Adrenal gland (tissue), 9 donors: ENCODE measurements at regions not wholly inside any gene's neighbourhood (a gene's known extent, or its start where the extent isn't known, plus 50 kb on each side); places are given as distances from the start of the nearest gene placed in this dataset.

Source experiments
- DNase-seq, 7 donors: peaks; one replicate each; pipeline ENCODE4 v3.0.0-alpha.2; 2019 to 2020
- H3K27ac ChIP-seq, 5 donors: fragments of 200-600 bp; sonication (generic) in 4 of 5; 1 replicate in 3 of 5; 2 replicates in 2 of 5; pipeline versions ENCODE4 v1.5.1 to v1.8.0; 2016 to 2020; ENCODE audit warnings: mild to moderate bottlenecking in 1 of 5
- H3K27me3 ChIP-seq: fragments of 200-600 bp; 2 replicates; pipeline ENCODE4 v1.8.0; 2021
- H3K36me3 ChIP-seq, 2 donors: fragments of 200-600 bp; replicated peaks in 1 of 2; 1 replicate in 1 of 2; 2 replicates in 1 of 2; pipeline versions ENCODE4 v1.5.1 to v1.8.0; 2018 to 2022
- H3K4me1 ChIP-seq, 2 donors: fragments of 200-600 bp; replicated peaks in 1 of 2; 1 replicate in 1 of 2; 2 replicates in 1 of 2; pipeline versions ENCODE4 v1.5.1 to v1.8.0; 2018 to 2021
- H3K4me3 ChIP-seq, 4 donors: fragments of 200-600 bp; sonication (generic) in 3 of 4; one replicate each; pipeline ENCODE4 v1.5.1; 2016 to 2018
- H3K9me3 ChIP-seq, 3 donors: fragments of 200-600 bp; sonication (generic) in 1 of 3; replicated peaks in 1 of 3; 1 replicate in 2 of 3; 2 replicates in 1 of 3; pipeline versions ENCODE4 v1.5.1 to v1.8.0; 2016 to 2021
- POLR2A ChIP-seq, 2 donors: fragments of 450-650 bp; IDR thresholded peaks; one replicate each; pipeline ENCODE4 v1.6.1; 2017; ENCODE audit warnings: antibody characterized with exemption in 2 of 2, mild to moderate bottlenecking in 2 of 2, moderate library complexity in 1 of 2
- WGBS, 4 donors: extraction: QIAGEN DNeasy Blood & Tissue Kit in 2 of 4; methylation state at CpG; one replicate each; pipeline versions ENCODE4 v1.1.5 to v1.1.7; 2013 to 2017; 5-methylcytosine and 5-hydroxymethylcytosine counted together
- intact Hi-C, 2 donors: fragments of 100-400 bp; cut with DNase I; formaldehyde crosslinking; loops; one replicate each; pipeline versions ENCODE4 v1.14.1 to v1.15.0; 2022 to 2023
- TF ChIP-seq, protein P1 (sequence below), 6 experiments: fragments of 450-650 bp in 4 of 6; fragments of 200-600 bp in 2 of 6; sonication (generic) in 1 of 6; IDR thresholded peaks; 1 replicate in 5 of 6; 2 replicates in 1 of 6; pipeline versions ENCODE4 v1.5.1 to v1.8.0; 2016 to 2021; ENCODE audit warnings: antibody characterized with exemption in 6 of 6, mild to moderate bottlenecking in 2 of 6, moderate library complexity in 1 of 6
- donor health status: healthy with polysubstance abuse.
- donor health status: Bipolar disorder and iron deficiency.
- donor health status: DM: yes; HTN: yes; CAD: no.
- donor health status: DM: no; HTN: no; CAD: no.
- donor health status: DM: no; HTN: no; CAD: no.

DNA sequence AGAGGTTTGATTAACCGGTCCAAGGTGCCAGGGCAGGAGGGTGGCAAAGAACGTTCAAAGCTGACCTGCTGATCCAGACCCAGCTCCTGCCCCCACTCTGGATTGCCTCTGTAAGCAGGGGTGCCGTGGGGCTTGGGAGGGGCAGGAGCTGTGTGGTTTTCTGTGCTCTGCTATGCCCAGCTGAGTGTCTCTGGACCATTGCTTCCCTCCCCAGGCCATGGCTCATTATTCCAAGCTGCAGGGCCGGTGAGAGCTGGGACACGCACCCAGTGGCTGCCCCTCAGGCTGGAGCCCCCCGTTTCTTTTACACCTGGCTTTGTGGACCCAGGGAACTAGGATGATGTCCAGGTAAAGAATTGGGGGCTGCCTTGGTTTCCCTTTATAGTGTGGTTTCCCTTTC, 238.4 kb upstream of the HS6ST1 start:
- Histone ChIP-seq H3K27ac (no peak overlapping the region), H3K9me3 (no peaks in the 10 kb centered on the region), H3K27me3 (no peaks in the 10 kb centered on the region), H3K4me1 (no peaks in the 10 kb centered on the region), H3K4me3 (no peak overlapping the region), H3K36me3 (no peaks in the 10 kb centered on the region)
- intact Hi-C loops, result no loop called here
- DNase-seq, result peak in 1 of 7 donors; percentile 29
- 74 to 87% (median 83%) methylated on average over 6 of the region's 6 CpGs for WGBS, 4 donors
- TF ChIP-seq POLR2A (IDR thresholded peaks at IDR 0.05), result no peak
- TF ChIP-seq, protein P1, sequence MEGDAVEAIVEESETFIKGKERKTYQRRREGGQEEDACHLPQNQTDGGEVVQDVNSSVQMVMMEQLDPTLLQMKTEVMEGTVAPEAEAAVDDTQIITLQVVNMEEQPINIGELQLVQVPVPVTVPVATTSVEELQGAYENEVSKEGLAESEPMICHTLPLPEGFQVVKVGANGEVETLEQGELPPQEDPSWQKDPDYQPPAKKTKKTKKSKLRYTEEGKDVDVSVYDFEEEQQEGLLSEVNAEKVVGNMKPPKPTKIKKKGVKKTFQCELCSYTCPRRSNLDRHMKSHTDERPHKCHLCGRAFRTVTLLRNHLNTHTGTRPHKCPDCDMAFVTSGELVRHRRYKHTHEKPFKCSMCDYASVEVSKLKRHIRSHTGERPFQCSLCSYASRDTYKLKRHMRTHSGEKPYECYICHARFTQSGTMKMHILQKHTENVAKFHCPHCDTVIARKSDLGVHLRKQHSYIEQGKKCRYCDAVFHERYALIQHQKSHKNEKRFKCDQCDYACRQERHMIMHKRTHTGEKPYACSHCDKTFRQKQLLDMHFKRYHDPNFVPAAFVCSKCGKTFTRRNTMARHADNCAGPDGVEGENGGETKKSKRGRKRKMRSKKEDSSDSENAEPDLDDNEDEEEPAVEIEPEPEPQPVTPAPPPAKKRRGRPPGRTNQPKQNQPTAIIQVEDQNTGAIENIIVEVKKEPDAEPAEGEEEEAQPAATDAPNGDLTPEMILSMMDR (IDR thresholded peaks at IDR 0.05), result no peak

DNA sequence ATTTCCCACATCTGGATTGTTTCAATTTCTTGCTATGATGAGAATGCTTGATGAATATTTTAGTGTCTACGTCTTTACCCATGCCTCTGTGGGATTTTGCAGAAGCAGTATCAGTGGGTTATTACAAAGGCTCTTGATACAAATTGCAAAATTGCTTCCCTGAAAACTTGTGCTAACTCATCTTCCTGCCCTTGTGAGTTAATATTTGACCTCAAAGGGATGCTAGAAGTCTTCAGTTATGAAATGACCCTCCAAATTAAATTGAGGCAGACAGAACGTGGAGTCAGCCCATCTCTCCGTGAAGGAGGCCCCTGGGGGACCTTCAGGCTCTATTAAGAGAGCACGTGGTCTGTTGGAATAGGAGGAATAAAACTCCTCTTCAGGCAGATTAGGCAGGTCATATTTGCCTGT, 239.2 kb upstream of the HS6ST1 start:
- intact Hi-C loops, result no loop called here
- WGBS, 4 donors, result 54 to 64% (median 58%) methylated on average over 4 of the region's 4 CpGs

GRCh38 chr2:128558441-128558840, 239.8 kb upstream of the HS6ST1 start:
- H3K36me3 ChIP-seq, result no peaks in the 10 kb centered on the region
- TF ChIP-seq, protein P1 (IDR thresholded peaks at IDR 0.05), result no peak
- no peak for TF ChIP-seq POLR2A (IDR thresholded peaks at IDR 0.05)
- no peak overlapping the region for H3K4me3 ChIP-seq
- DNase-seq, result peak in 1 of 7 donors; percentile 11
- peak overlapping the region in 1 of 5 donors; percentile 25 for H3K27ac ChIP-seq
- intact Hi-C loops, result no loop called here
- H3K4me1 ChIP-seq, result no peaks in the 10 kb centered on the region
- H3K9me3 ChIP-seq, result no peaks in the 10 kb centered on the region
- no peaks in the 10 kb centered on the region for H3K27me3 ChIP-seq
- 70 to 91% (median 77%) methylated on average over 3 of the region's 3 CpGs for WGBS, 4 donors

More for the DNA sequence above, 239.2 kb upstream of the HS6ST1 start:
- no peaks in the 10 kb centered on the region for H3K27me3 ChIP-seq
- no peak for TF ChIP-seq POLR2A (IDR thresholded peaks at IDR 0.05)
- TF ChIP-seq, protein P1 (IDR thresholded peaks at IDR 0.05), result no peak
- H3K4me3 ChIP-seq, result no peak overlapping the region
- H3K27ac ChIP-seq, result no peak overlapping the region
- no peaks in the 10 kb centered on the region for H3K36me3 ChIP-seq
- H3K4me1 ChIP-seq, result no peaks in the 10 kb centered on the region
- DNase-seq, result peak in 1 of 7 donors; percentile 31
- H3K9me3 ChIP-seq, result no peaks in the 10 kb centered on the region

GRCh38 chr2:128558895-128559532, 240.3 kb upstream of the HS6ST1 start:
- H3K4me3 ChIP-seq, result no peak overlapping the region
- intact Hi-C loops, result no loop called here
- no peak overlapping the region for H3K27ac ChIP-seq
- WGBS, 4 donors, result 91 to 97% (median 93%) methylated on average over 9 to 11 of the region's 11 CpGs
- no peaks in the 10 kb centered on the region for H3K9me3 ChIP-seq
- peak in 2 of 7 donors; percentile 6 to 10 for DNase-seq
- H3K4me1 ChIP-seq, result no peaks in the 10 kb centered on the region
- H3K27me3 ChIP-seq, result no peaks in the 10 kb centered on the region
- H3K36me3 ChIP-seq, result no peaks in the 10 kb centered on the region
- TF ChIP-seq, protein P1 (IDR thresholded peaks at IDR 0.05), result no peak
- TF ChIP-seq POLR2A (IDR thresholded peaks at IDR 0.05), result no peak
